ENCODE measurements at regions not wholly inside any gene's neighbourhood (a gene's known extent, or its start where the extent isn't known, plus 50 kb on each side); places are given as distances from the start of the nearest gene placed in this dataset.
A peak's percentile ranks its signal among the peaks of the same experiment; 100 is the strongest.
"Not testable (repeated sequence)": the region's sequence is repeated elsewhere in the genome, so short reads cannot be mapped to it uniquely, and the experiment has no call there.

GRCh38 chr7:136117539-136117938 lies 140.4 kb upstream of the MTPN start:
- no peak for DNase-seq (ENCODE audit: low spot score)

DNA sequence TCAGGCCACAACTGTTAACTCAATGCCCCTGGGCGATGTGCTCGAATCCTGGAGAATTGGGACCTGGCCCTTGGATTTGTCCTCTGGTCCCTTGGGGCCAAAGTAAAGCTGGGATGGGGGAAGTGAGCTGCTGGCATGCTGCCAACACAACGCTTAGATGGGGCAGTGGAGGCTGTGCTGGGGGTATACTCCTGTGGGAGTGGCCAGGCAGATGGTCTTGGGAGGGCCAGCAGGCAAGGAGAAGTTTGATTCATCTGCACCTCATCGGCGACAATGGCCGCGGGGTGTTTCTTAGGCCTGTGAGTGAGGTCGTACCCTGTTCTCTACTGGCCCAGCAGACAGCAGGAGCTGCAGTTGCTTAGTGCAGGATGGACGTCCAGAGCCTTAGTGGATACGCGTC lies 139.0 kb upstream of the MTPN start:
- DNase-seq (ENCODE audit: low spot score): no peak

DNA sequence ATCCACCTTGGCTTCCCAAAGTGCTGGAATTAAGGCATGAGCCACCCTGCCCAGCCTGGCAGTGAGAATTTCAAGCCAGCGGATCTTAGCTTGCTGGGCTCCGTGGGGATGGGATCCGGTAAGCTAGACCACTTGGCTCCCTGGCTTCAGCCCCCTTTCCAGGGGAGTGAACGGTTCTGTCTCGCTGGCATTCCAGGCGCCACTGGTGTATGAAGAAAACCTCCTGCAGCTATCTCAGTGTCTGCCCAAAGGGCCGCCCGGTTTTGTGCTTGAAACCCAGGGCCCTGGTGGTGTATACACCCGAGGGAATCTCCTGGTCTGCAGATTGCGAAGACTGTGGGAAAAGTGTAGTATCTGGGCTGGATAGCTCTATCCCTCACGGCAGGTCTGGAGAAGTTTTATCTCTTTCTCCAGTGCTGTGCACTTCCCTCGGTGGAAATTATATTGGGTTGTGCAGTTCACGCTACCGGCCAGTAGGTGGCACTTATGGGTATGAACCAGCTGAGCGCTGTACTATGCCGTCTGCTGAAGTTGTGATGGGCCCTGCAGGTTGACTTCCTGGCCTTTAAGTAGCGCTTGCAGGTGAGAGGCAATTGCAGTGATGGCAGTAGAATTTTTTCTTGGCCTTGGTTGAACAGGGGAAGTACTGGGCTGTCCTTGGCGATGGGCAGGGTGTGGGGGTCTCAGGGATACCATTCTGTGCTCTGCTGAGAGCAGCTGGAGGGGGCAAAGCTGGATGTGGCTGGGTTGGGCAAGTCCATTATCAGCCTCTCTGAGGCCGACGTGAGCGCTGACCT lies 138.0 kb upstream of the MTPN start:
- DNase-seq (ENCODE audit: low spot score): peak; percentile 48

GRCh38 chr7:136114467-136114866 lies 137.3 kb upstream of the MTPN start:
- DNase-seq (ENCODE audit: low spot score): not testable (repeated sequence)

DNA sequence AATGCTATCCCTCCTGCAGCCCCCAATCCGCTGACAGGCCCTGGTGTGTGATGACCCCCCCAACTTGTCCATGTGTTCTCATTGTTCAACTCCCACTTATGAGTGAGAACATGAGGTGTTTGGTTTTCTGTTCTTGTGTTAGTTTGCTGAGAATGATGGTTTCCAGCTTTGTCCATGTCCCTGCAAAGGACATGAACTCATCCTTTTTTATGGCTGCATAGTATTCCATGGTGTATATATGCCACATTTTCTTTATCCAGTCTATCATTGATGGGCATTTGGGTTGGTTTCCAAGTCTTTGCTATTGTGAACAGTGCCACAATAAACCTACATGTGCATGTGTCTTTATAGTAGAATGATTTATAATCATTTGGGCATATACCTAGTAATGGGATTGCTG lies 131.9 kb upstream of the MTPN start:
- not testable (repeated sequence) for DNase-seq (ENCODE audit: low spot score)

GRCh38 chr7:136105191-136105590 lies 128.0 kb upstream of the MTPN start:
- no peak for DNase-seq (ENCODE audit: low spot score)

DNA sequence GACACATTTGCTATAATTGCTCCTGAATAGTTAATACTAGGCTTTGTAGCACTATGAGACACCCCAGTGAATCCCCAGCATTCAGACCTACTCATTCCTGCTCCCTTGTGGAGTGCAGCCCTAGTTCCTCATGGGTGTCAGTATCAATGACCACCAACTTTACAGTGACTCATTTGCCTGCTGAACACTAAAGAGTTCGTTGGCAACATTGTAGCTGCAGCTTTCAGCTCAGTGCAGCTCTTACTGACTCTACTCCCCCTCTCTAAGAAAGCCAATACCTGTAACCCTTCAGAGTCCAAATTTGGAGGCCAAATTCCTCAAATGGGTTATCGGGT lies 127.1 kb upstream of the MTPN start:
- DNase-seq (ENCODE audit: low spot score): no peak

- no peak for DNase-seq (ENCODE audit: low spot score)
Measured at GRCh38 chr7:136103545-136104268, 126.5 kb upstream of the MTPN start.

GRCh38 chr7:136102881-136103280 lies 125.7 kb upstream of the MTPN start:
- DNase-seq (ENCODE audit: low spot score): no peak

- not testable (repeated sequence) for DNase-seq (ENCODE audit: low spot score)
Measured at GRCh38 chr7:136092714-136093113, 115.6 kb upstream of the MTPN start.

- no peak for DNase-seq (ENCODE audit: low spot score)
Measured at GRCh38 chr7:136087881-136088280, 110.7 kb upstream of the MTPN start.

DNA sequence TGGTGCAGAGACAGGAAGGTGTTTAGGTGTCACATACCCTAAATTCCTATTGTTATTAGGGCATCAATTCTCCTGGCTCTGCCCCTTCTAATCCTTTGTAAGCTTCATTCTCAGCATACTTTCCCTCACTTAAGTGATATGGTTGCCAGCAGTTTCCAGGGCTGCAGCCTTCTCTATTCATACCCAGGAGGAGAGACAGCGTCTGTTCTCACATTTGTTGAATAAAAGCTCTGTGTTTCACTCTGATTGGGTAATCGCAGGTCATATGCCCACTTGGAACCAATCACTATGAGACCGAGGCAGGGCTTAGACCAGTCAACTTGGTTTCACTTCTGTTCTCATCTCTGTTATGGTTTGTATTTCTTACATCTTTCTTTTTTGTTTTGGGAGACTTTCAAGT lies 109.6 kb upstream of the MTPN start:
- peak; percentile 44 for DNase-seq (ENCODE audit: low spot score)

DNA sequence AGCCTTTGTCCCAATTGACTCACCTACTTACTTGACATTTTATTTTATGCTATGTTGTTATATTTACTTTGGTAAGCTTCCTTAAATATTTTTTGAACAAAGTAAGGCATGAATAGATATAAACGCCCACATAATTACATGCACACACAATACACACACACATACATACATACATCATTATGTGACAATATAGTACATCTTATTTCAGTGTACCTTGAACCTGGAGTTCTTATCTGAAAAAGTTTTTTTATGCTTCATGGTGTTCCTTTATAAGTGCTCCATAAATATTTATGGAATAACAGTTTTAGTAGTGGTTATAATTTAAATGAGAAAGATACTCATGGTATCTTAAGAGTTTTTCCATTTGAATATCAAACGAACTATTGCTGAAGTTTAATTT lies 102.8 kb upstream of the MTPN start:
- DNase-seq (ENCODE audit: low spot score): no peak

GRCh38 chr7:136079478-136079892 lies 102.3 kb upstream of the MTPN start:
- DNase-seq (ENCODE audit: low spot score): no peak

DNA sequence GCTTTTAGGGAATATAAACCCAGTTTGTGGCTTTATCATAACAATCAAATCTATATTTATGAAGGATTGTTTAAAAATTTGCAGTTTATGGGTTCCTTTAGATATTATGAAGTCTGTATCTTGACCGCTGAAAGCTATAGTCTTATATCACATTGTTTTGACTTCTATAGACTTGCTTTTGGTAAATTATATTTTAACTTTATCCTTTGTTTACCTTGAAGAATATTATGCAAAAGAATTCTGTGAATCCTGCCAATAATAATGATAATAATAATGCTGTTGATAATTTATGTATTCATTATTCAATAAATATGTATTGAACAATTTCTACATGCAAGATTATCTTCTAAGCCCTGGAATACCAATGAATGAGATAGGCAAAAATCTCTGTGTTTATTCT lies 101.9 kb upstream of the MTPN start:
- DNase-seq (ENCODE audit: low spot score): no peak

DNA sequence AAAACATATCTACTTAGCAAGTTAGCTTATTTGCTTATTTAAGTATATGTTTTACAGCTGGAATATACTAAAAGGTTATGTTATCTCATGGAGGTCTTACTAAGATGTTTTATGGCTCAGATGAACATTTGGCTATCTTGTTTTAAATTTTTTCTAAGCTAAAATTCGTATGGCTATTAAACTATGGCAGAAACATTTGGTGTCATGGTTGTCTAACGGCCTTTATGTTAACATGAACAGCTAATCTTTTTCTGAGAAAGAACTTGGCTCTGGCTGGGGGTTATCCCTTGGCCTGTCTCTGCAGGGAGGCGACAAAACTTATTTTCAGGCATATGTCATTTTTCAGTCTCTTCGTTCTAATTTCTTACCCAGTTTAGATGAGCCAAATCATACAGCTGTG lies 101.5 kb upstream of the MTPN start:
- DNase-seq (ENCODE audit: low spot score): no peak

GRCh38 chr7:136076954-136077353 lies 99.8 kb upstream of the MTPN start:
- DNase-seq (ENCODE audit: low spot score): no peak

GRCh38 chr7:136074843-136075242 lies 97.7 kb upstream of the MTPN start:
- no peak for DNase-seq (ENCODE audit: low spot score)

- no peak for DNase-seq (ENCODE audit: low spot score)
Measured at GRCh38 chr7:136072447-136072846, 95.3 kb upstream of the MTPN start.

DNA sequence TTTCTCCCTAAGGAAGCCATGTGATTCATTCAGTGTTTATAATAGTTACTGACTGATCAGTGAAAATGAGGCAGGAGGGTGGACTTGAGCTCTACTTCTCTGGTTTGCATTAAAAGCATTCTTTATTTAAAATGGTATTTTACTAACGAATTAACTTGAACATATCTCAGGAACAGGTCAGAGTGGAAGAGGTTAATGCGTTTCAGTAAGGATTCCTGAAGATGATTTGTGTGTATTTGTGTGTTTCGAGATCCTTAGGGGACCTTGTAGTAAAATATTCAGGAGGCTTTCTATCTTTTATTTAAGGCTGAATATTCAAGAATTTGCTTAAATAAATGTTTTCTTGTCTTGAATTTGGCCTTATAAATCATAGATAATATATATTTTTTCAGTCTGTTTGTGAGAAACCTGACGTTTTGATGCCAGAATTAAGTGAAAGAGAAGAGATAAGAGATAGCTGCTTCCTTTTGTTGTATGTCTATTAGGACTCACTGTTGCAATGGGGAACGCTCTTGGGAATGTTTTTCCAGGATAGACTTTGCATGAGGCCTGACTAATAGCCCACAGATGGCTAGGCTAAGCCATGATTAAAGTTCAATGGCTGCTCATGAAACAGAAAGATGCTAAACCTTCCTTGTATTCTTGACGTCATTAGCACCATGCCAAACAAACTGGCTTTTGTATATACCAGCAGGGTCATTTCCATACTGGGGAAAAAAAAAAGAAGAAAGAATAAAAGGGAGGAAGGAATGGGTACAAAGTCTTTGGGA lies 93.8 kb upstream of the MTPN start:
- no peak for DNase-seq (ENCODE audit: low spot score)

DNA sequence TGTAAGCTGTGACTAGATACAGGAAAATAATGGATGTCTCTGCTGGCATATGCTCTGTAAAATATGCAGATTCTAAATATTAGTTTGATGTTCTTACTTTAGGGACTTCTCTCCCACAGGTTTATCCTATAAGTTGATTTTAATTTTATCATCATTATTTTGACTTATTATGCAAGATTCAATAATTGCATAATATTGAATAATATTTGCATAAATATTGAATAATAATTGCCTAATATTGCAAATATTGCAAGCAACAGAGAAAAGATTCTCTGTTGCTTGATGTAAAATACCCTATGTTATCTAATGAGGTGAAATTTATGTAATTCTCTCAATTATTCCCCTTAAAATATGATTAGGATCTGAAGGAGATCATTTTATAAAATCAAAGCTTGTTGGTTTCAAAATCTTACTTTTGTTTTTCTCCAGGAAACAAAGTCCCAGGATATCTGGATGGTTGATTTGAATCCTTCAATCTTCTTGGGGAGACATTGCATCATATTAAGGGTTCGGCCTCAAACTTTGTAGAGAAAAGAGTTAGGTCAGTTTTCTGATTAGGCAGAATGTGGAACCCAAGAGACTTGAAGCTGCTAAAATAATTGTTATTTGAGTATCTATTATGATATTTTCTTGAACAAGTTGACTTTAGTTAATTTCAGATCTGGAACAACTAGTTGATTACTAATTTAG lies 92.8 kb upstream of the MTPN start:
- no peak for DNase-seq (ENCODE audit: low spot score)

GRCh38 chr7:136067277-136067676 lies 90.1 kb upstream of the MTPN start:
- DNase-seq (ENCODE audit: low spot score): no peak
